GM23338 (cell line): ENCODE measurements at regions not wholly inside any gene's neighbourhood (a gene's known extent, or its start where the extent isn't known, plus 50 kb on each side); places are given as distances from the start of the nearest gene placed in this dataset.

Experiments
- ATAC-seq: fragments of 200-7000 bp; cut with Tn5 transposase; 3 replicates; pipeline ENCODE4 v1.9.1; 2020
- DNase-seq: peaks from one replicate; pipeline ENCODE4 v3.0.0-alpha.2; 2015; ENCODE audit warnings: low spot score
- H2AFZ ChIP-seq: fragments of 200-600 bp; sonication (generic); 2 replicates; pipeline ENCODE4 v1.8.0; 2016; ENCODE audit warnings: antibody characterized with exemption, mild to moderate bottlenecking, moderate library complexity
- H3F3A ChIP-seq: fragments of 200-600 bp; sonication (generic); replicated peaks from 2 replicates; pipeline ENCODE4 v1.8.0; 2017; ENCODE audit warnings: antibody characterized with exemption, mixed run types, low read depth
- H3K27ac ChIP-seq: fragments of 200-600 bp; sonication (generic); 2 replicates; pipeline ENCODE4 v1.6.1; 2016; ENCODE audit warnings: low read depth
- H3K27me3 ChIP-seq: fragments of 200-600 bp; sonication (generic); 2 replicates; pipeline ENCODE4 v1.8.0; 2016; ENCODE audit warnings: mild to moderate bottlenecking, mixed run types, moderate library complexity; ENCODE audit not compliant: insufficient read depth
- H3K36me3 ChIP-seq: fragments of 200-600 bp; sonication (generic); 2 replicates; pipeline ENCODE4 v1.8.0; 2016; ENCODE audit warnings: mild to moderate bottlenecking; ENCODE audit not compliant: insufficient read depth
- H3K4me1 ChIP-seq: fragments of 200-600 bp; sonication (generic); 2 replicates; pipeline ENCODE4 v1.8.0; 2016; ENCODE audit warnings: mild to moderate bottlenecking, moderate library complexity; ENCODE audit not compliant: insufficient read depth
- H3K4me2 ChIP-seq: fragments of 200-600 bp; sonication (generic); 2 replicates; pipeline ENCODE4 v1.7.1; 2017; ENCODE audit warnings: mixed run types
- H3K4me3 ChIP-seq: fragments of 200-600 bp; sonication (generic); 2 replicates; pipeline ENCODE4 v1.6.1; 2016; ENCODE audit warnings: mixed run types
- H3K79me2 ChIP-seq: fragments of 200-600 bp; sonication (generic); replicated peaks from 2 replicates; pipeline ENCODE4 v1.8.0; 2017; ENCODE audit warnings: mild to moderate bottlenecking; ENCODE audit not compliant: insufficient read depth
- H3K9me2 ChIP-seq: fragments of 200-600 bp; sonication (generic); 2 replicates; pipeline ENCODE4 v1.8.0; 2017; ENCODE audit not compliant: insufficient read depth
- H4K20me1 ChIP-seq: fragments of 200-600 bp; sonication (generic); replicated peaks from 2 replicates; pipeline ENCODE4 v1.8.0; 2017; ENCODE audit warnings: mild to moderate bottlenecking; ENCODE audit not compliant: insufficient read depth
- H3K27ac Mint-ChIP-seq: 2 replicates; pipeline ENCODE4 v1.8.0; 2020; ENCODE audit warnings: inconsistent platforms, mild to moderate bottlenecking, moderate library complexity, mixed read lengths
- H3K27me3 Mint-ChIP-seq: 3 replicates; pipeline ENCODE4 v1.8.0; 2022; ENCODE audit warnings: low read depth, mild to moderate bottlenecking, moderate library complexity, mixed read lengths, inconsistent platforms; ENCODE audit not compliant: insufficient read depth, poor library complexity
- H3K36me3 Mint-ChIP-seq: 3 replicates; pipeline ENCODE4 v1.8.0; 2021; ENCODE audit warnings: low read depth, mild to moderate bottlenecking, inconsistent platforms, moderate library complexity, mixed read lengths
- H3K4me1 Mint-ChIP-seq: 3 replicates; pipeline ENCODE4 v1.8.0; 2020; ENCODE audit warnings: mild to moderate bottlenecking, inconsistent platforms, mixed read lengths
- H3K4me3 Mint-ChIP-seq: 3 replicates; pipeline ENCODE4 v1.8.0; 2021; ENCODE audit warnings: moderate library complexity, mild to moderate bottlenecking, inconsistent platforms, mixed read lengths
- H3K9me3 Mint-ChIP-seq: 3 replicates; pipeline ENCODE4 v1.8.0; 2020; ENCODE audit warnings: moderate library complexity, mild to moderate bottlenecking, inconsistent platforms, mixed read lengths
- CREB1 ChIP-seq: fragments of 250-450 bp; sonication (Bioruptor Pico); IDR thresholded peaks from 2 replicates; pipeline ENCODE4 v1.5.0; 2020; ENCODE audit warnings: low read depth, mild to moderate bottlenecking, moderate library complexity
- CTCF ChIP-seq, 2 experiments: fragments of 200-600 bp in 1 of 2; sonication (generic) in 1 of 2; conservative IDR thresholded peaks; 2 replicates each; pipeline versions ENCODE4 v1.5.1 to v1.6.1; 2016 to 2017; ENCODE audit warnings: antibody characterized with exemption in 2 of 2, low read depth in 2 of 2, mild to moderate bottlenecking in 2 of 2, moderate library complexity in 1 of 2
- ETS1 ChIP-seq: IDR thresholded peaks from 2 replicates; pipeline ENCODE4 v1.6.1; 2016; ENCODE audit warnings: antibody characterized with exemption
- EZH2 ChIP-seq: fragments of 200-600 bp; sonication (generic); IDR thresholded peaks from one replicate; pipeline ENCODE4 v1.8.0; 2017; ENCODE audit warnings: antibody characterized with exemption, mild to moderate bottlenecking, low read depth; ENCODE audit not compliant: unreplicated experiment
- EZH2phosphoT487 ChIP-seq: fragments of 200-600 bp; sonication (generic); IDR thresholded peaks from one replicate; pipeline ENCODE4 v1.8.1; 2018; ENCODE audit warnings: antibody characterized with exemption; ENCODE audit not compliant: unreplicated experiment
- JUNB ChIP-seq: IDR thresholded peaks from one replicate; pipeline ENCODE4 v1.6.1; 2016; ENCODE audit warnings: antibody characterized with exemption; ENCODE audit not compliant: unreplicated experiment
- NANOG ChIP-seq: IDR thresholded peaks from 2 replicates; pipeline ENCODE4 v1.6.1; 2016; ENCODE audit warnings: antibody characterized with exemption, borderline replicate concordance
- POLR2AphosphoS5 ChIP-seq: IDR thresholded peaks from 2 replicates; pipeline ENCODE4 v1.6.1; 2016; ENCODE audit warnings: antibody characterized with exemption, low read depth
- REST ChIP-seq: IDR thresholded peaks from one replicate; pipeline ENCODE4 v1.6.1; 2018; ENCODE audit warnings: antibody characterized with exemption; ENCODE audit not compliant: unreplicated experiment
- STAT1 ChIP-seq: IDR thresholded peaks from one replicate; pipeline ENCODE4 v1.6.1; 2016; ENCODE audit warnings: antibody characterized with exemption; ENCODE audit not compliant: unreplicated experiment
- ZNF114 ChIP-seq: fragments of 250-450 bp; sonication (Bioruptor Pico); IDR thresholded peaks from 2 replicates; pipeline ENCODE4 v1.5.0; 2020; ENCODE audit warnings: mild to moderate bottlenecking, moderate library complexity
- ZNF331 ChIP-seq: fragments of 250-450 bp; sonication (Bioruptor Pico); IDR thresholded peaks from 2 replicates; pipeline ENCODE4 v1.5.0; 2020; ENCODE audit warnings: low read depth, mild to moderate bottlenecking, moderate library complexity
- ZNF462 ChIP-seq: fragments of 250-450 bp; sonication (Bioruptor Pico); IDR thresholded peaks from 2 replicates; pipeline ENCODE4 v1.5.0; 2020; ENCODE audit warnings: mild to moderate bottlenecking, moderate library complexity

GRCh38 chr14:58801086-58801485, 163.3 kb downstream of the DACT1 start (continued):
- TF ChIP-seq ZNF462 (CRISPR knock-in tag), result no peak

- H3K4me3 Mint-ChIP-seq, result no peak overlapping the region
- DNase-seq, result no peak
- Histone ChIP-seq H3K79me2 (no peaks in the 10 kb centered on the region), H3F3A (no peaks in the 10 kb centered on the region), H3K4me1 (no peaks in the 10 kb centered on the region), H3K4me2 (no peak overlapping the region), H3K27me3 (no peaks in the 10 kb centered on the region), H2AFZ (no peak overlapping the region), H3K4me3 (no peak overlapping the region), H3K36me3 (no peaks in the 10 kb centered on the region), H3K27ac (no peak overlapping the region), H4K20me1 (no peaks in the 10 kb centered on the region), H3K9me2 (no peaks in the 10 kb centered on the region)
- H3K4me1 Mint-ChIP-seq, result no peaks in the 10 kb centered on the region
- H3K27me3 Mint-ChIP-seq, result no peaks in the 10 kb centered on the region
- no peak for ATAC-seq
- no peaks in the 10 kb centered on the region for H3K36me3 Mint-ChIP-seq
- no peak overlapping the region for H3K27ac Mint-ChIP-seq
- H3K9me3 Mint-ChIP-seq, result no peaks in the 10 kb centered on the region; the same call in 2 of the 3 replicates
- TF ChIP-seq STAT1 (no peak), CREB1 (CRISPR knock-in tag) (no peak), ZNF114 (CRISPR knock-in tag) (no peak), EZH2phosphoT487 (no peak), EZH2 (no peak), NANOG (no peak), CTCF (conservative IDR thresholded peaks at IDR 0.05; ENCODE audit: low read depth in 2 of 2) (no peak), JUNB (no peak), ZNF331 (CRISPR knock-in tag) (no peak), REST (no peak), POLR2AphosphoS5 (no peak), ETS1 (no peak)
Measured at GRCh38 chr14:58805057-58805456, 167.3 kb downstream of the DACT1 start.
